Endothelial cell of umbilical vein (primary cell): ENCODE measurements at regions not wholly inside any gene's neighbourhood (a gene's known extent, or its start where the extent isn't known, plus 50 kb on each side); places are given as distances from the start of the nearest gene placed in this dataset.

ENCODE experiments used
- BruUV-seq: library from RNA; stranded (reverse); fragments of 400-500 nt; replicated peaks from 2 replicates; lab custom pipeline; 2021; lab: Mats Ljungman, UMichigan
- CTCF ChIA-PET: fragments of 300-600, 350-600 bp; sonication (Branson Sonifier 250); formaldehyde crosslinking; loops from one replicate; lab custom pipeline; 2021; ENCODE audit warnings: antibody characterized with exemption, inconsistent platforms; lab: Charles Lee
- POLR2A ChIA-PET: fragments of 300-600, 350-600 bp; sonication (Branson Sonifier 250); formaldehyde crosslinking; loops from one replicate; lab custom pipeline; 2021; ENCODE audit warnings: antibody characterized with exemption, inconsistent platforms; lab: Charles Lee
- DNase-seq: peaks from one replicate; pipeline ENCODE4 v3.0.0-alpha.2; 2011; ENCODE audit warnings: low read depth, low spot score
- FAIRE-seq: peaks from 2 replicates; lab custom pipeline; 2011; peaks lifted over from hg19 to GRCh38; lab: Jason Lieb, UNC
- H2AFZ ChIP-seq: 2 replicates; pipeline ENCODE4 v1.6.0; 2012; ENCODE audit warnings: low read depth, low read length, control low read depth, inconsistent platforms
- H3K27ac ChIP-seq: 2 replicates; pipeline ENCODE4 v1.5.1; 2011; ENCODE audit warnings: low read depth, mild to moderate bottlenecking, control low read depth, low read length, moderate library complexity; ENCODE audit not compliant: insufficient read depth
- H3K27me3 ChIP-seq, 2 experiments: 2 replicates each; pipeline versions ENCODE4 v1.6.0 to v1.6.1; 2011; ENCODE audit warnings: low read length in 2 of 2, mixed read lengths in 1 of 2; ENCODE audit not compliant: control insufficient read depth in 2 of 2, insufficient read depth in 2 of 2
- H3K36me3 ChIP-seq, 2 experiments: 2 replicates in 1 of 2; 3 replicates in 1 of 2; pipeline ENCODE4 v1.5.1; 2011; ENCODE audit warnings: low read length in 2 of 2, mild to moderate bottlenecking in 1 of 2, moderate library complexity in 1 of 2; ENCODE audit not compliant: control insufficient read depth in 2 of 2, insufficient read depth in 2 of 2; ENCODE audit errors: extremely low read depth in 1 of 2
- H3K4me1 ChIP-seq: 3 replicates; pipeline ENCODE4 v1.5.1; 2011; ENCODE audit warnings: mild to moderate bottlenecking, low read length; ENCODE audit not compliant: control insufficient read depth, insufficient read depth; ENCODE audit errors: extremely low read depth
- H3K4me2 ChIP-seq: 2 replicates; pipeline ENCODE4 v1.6.1; 2011; ENCODE audit warnings: low read length, control low read depth, mixed read lengths; ENCODE audit not compliant: insufficient read depth
- H3K4me3 ChIP-seq, 3 experiments: fragments of 200-600 bp in 1 of 3; sonication (generic), shearing (Covaris generic) in 1 of 3; replicated peaks in 1 of 3; 2 replicates each; pipeline ENCODE4 v1.5.1; 2011 to 2016; ENCODE audit warnings: control low read depth in 3 of 3, low read length in 3 of 3, mild to moderate bottlenecking in 2 of 3, inconsistent platforms in 1 of 3, low read depth in 1 of 3, moderate library complexity in 1 of 3; ENCODE audit not compliant: insufficient read depth in 1 of 3
- H3K79me2 ChIP-seq: 2 replicates; pipeline ENCODE4 v1.6.0; 2012; ENCODE audit warnings: low read length, inconsistent platforms; ENCODE audit not compliant: control insufficient read depth, insufficient read depth
- H3K9ac ChIP-seq: replicated peaks from 2 replicates; pipeline ENCODE3; 2011; ENCODE audit warnings: low read length, control low read depth; ENCODE audit not compliant: insufficient read depth; ENCODE audit errors: extremely low read depth
- H3K9me1 ChIP-seq: replicated peaks from 3 replicates; pipeline ENCODE4 v1.6.0; 2011; ENCODE audit warnings: mild to moderate bottlenecking, low read length; ENCODE audit not compliant: control insufficient read depth, insufficient read depth; ENCODE audit errors: extremely low read depth
- H3K9me3 ChIP-seq: replicated peaks from 2 replicates; pipeline ENCODE4 v1.5.1; 2012; ENCODE audit warnings: low read length, inconsistent platforms; ENCODE audit not compliant: control insufficient read depth, insufficient read depth
- H4K20me1 ChIP-seq: replicated peaks from 2 replicates; pipeline ENCODE3; 2011; ENCODE audit warnings: mild to moderate bottlenecking, low read length; ENCODE audit not compliant: control insufficient read depth, insufficient read depth; ENCODE audit errors: extremely low read depth
- CTCF ChIP-seq, 2 donors: IDR thresholded peaks; 1 replicate in 1 of 2; 2 replicates in 1 of 2; pipeline ENCODE4 v1.5.1; 2011; ENCODE audit warnings: low read length in 2 of 2, mild to moderate bottlenecking in 2 of 2, moderate library complexity in 2 of 2, control low read depth in 1 of 2, inconsistent platforms in 1 of 2, low read depth in 1 of 2; ENCODE audit not compliant: insufficient read depth in 1 of 2; ENCODE audit errors: extremely low read depth in 1 of 2
- EZH2 ChIP-seq: IDR thresholded peaks from 2 replicates; pipeline ENCODE4 v1.6.1; 2012; ENCODE audit warnings: borderline replicate concordance, low read depth, mild to moderate bottlenecking, moderate library complexity, low read length, inconsistent platforms; ENCODE audit not compliant: severe bottlenecking
- FOS ChIP-seq: IDR thresholded peaks from 2 replicates; pipeline ENCODE4 v1.6.1; 2011; ENCODE audit warnings: mild to moderate bottlenecking, low read length, moderate library complexity, borderline replicate concordance; ENCODE audit not compliant: insufficient read depth
- GATA2 ChIP-seq: IDR thresholded peaks from 2 replicates; pipeline ENCODE4 v1.7.0; 2011; ENCODE audit warnings: low read depth, mild to moderate bottlenecking, moderate library complexity, mixed read lengths, low read length; ENCODE audit not compliant: insufficient read length, insufficient read depth
- JUN ChIP-seq: IDR thresholded peaks from 2 replicates; pipeline ENCODE4 v1.6.1; 2011; ENCODE audit warnings: borderline replicate concordance, low read depth; ENCODE audit not compliant: insufficient read length, insufficient read depth
- MAX ChIP-seq: IDR thresholded peaks from 2 replicates; pipeline ENCODE4 v1.6.1; 2011; ENCODE audit not compliant: insufficient read depth, insufficient read length
- MYC ChIP-seq: IDR thresholded peaks from one replicate; pipeline ENCODE4 v1.6.1; 2011; ENCODE audit warnings: mild to moderate bottlenecking, low read depth, low read length
- POLR2A ChIP-seq: IDR thresholded peaks from 2 replicates; pipeline ENCODE4 v1.6.1; 2012; ENCODE audit warnings: low read depth, mild to moderate bottlenecking, control low read depth, low read length
- POLR2AphosphoS5 ChIP-seq: IDR thresholded peaks from 2 replicates; pipeline ENCODE4 v1.6.1; 2012; ENCODE audit warnings: low read depth, mild to moderate bottlenecking, control low read depth, low read length, moderate library complexity; ENCODE audit not compliant: insufficient read depth
- dilution Hi-C: fragments of 300-500 bp; cut with MboI; formaldehyde crosslinking; loops from one replicate; pipeline ENCODE4 v1.15.0; 2019; ENCODE audit warnings: low sequenced_read_pairs; ENCODE audit not compliant: extremely low pct_ligation_motif_present
- intact Hi-C: fragments of 100-400 bp; cut with micrococcal nuclease; formaldehyde crosslinking; loops from one replicate; pipeline ENCODE4 v1.10.0; 2022

GRCh38 chr16:61296814-61297213 lies 739.4 kb downstream of the CDH8 start:
- no peaks in the 10 kb centered on the region for H3K79me2 ChIP-seq
- H3K4me2 ChIP-seq, result no peak overlapping the region
- no peak overlapping the region for H3K9ac ChIP-seq
- intact Hi-C loops, result no loop called here
- H3K4me1 ChIP-seq, result no peaks in the 10 kb centered on the region
- BruUV-seq, result no TSS peak
- no peak overlapping the region for H3K27ac ChIP-seq
- H3K9me3 ChIP-seq, result no peaks in the 10 kb centered on the region
- CTCF ChIA-PET, result no interaction called here
- dilution Hi-C loops, result no loop called here
- no peaks in the 10 kb centered on the region for H3K9me1 ChIP-seq
- H3K36me3 ChIP-seq, result no peaks in the 10 kb centered on the region
- H3K27me3 ChIP-seq, result no peaks in the 10 kb centered on the region
- FAIRE-seq (no peak), DNase-seq (no peak)
- H3K4me3 ChIP-seq, result no peak overlapping the region
- POLR2A ChIA-PET, result no interaction called here
- H2AFZ ChIP-seq, result no peak overlapping the region
- no peaks in the 10 kb centered on the region for H4K20me1 ChIP-seq
- TF ChIP-seq JUN (no peak), CTCF (IDR thresholded peaks at IDR 0.05; ENCODE audit: extremely low read depth in 1 of 2, insufficient read depth in 1 of 2, low read depth in 1 of 2, low read length in 2 of 2) (no peak), MAX (no peak), GATA2 (no peak)

- intact Hi-C loops, result no loop called here
- no TSS peak for BruUV-seq
- CTCF ChIA-PET, result no interaction called here
These were observed 739.9 kb downstream of the CDH8 start for GRCh38 chr16:61296305-61296704.

More at GRCh38 chr16:61296305-61296704, 739.9 kb downstream of the CDH8 start:
- DNase-seq (no peak), FAIRE-seq (no peak)
- Histone ChIP-seq H3K4me3 (no peak overlapping the region), H2AFZ (no peak overlapping the region), H3K4me1 (no peaks in the 10 kb centered on the region), H3K9me1 (no peaks in the 10 kb centered on the region), H3K36me3 (no peaks in the 10 kb centered on the region), H4K20me1 (no peaks in the 10 kb centered on the region), H3K27me3 (no peaks in the 10 kb centered on the region), H3K79me2 (no peaks in the 10 kb centered on the region), H3K27ac (no peak overlapping the region), H3K9ac (no peak overlapping the region), H3K4me2 (no peak overlapping the region), H3K9me3 (no peaks in the 10 kb centered on the region)
- dilution Hi-C loops, result no loop called here
- POLR2A ChIA-PET, result no interaction called here
- TF ChIP-seq JUN (no peak), MYC (no peak), POLR2A (no peak), MAX (no peak), GATA2 (no peak), CTCF (IDR thresholded peaks at IDR 0.05; ENCODE audit: extremely low read depth in 1 of 2, insufficient read depth in 1 of 2, low read depth in 1 of 2, low read length in 2 of 2) (no peak), FOS (no peak), EZH2 (no peak), POLR2AphosphoS5 (no peak)
